ENCODE measurements at regions not wholly inside any gene's neighbourhood (a gene's known extent, or its start where the extent isn't known, plus 50 kb on each side); places are given as distances from the start of the nearest gene placed in this dataset.
A peak's percentile ranks its signal among the peaks of the same experiment; 100 is the strongest.

- TF ChIP-seq, protein P1, sequence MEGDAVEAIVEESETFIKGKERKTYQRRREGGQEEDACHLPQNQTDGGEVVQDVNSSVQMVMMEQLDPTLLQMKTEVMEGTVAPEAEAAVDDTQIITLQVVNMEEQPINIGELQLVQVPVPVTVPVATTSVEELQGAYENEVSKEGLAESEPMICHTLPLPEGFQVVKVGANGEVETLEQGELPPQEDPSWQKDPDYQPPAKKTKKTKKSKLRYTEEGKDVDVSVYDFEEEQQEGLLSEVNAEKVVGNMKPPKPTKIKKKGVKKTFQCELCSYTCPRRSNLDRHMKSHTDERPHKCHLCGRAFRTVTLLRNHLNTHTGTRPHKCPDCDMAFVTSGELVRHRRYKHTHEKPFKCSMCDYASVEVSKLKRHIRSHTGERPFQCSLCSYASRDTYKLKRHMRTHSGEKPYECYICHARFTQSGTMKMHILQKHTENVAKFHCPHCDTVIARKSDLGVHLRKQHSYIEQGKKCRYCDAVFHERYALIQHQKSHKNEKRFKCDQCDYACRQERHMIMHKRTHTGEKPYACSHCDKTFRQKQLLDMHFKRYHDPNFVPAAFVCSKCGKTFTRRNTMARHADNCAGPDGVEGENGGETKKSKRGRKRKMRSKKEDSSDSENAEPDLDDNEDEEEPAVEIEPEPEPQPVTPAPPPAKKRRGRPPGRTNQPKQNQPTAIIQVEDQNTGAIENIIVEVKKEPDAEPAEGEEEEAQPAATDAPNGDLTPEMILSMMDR (IDR thresholded peaks at IDR 0.05), result no peak
- Histone ChIP-seq H3K4me3 (no peak overlapping the region), H3K27me3 (no peaks in the 10 kb centered on the region), H3K36me3 (no peaks in the 10 kb centered on the region), H3K4me1 (no peaks in the 10 kb centered on the region), H3K9me3 (no peaks in the 10 kb centered on the region), H3K27ac (no peak overlapping the region)
- ATAC-seq, result no peak
- intact Hi-C loops (cut with DNase I), result no loop called here
- WGBS, 2 donors, result 94 to 98% methylated on average over 9 of the region's 9 CpGs
- DNase-seq, result no peak
These were observed 89.7 kb upstream of the YWHAQ start for GRCh38 chr2:9720352-9721093.

DNA sequence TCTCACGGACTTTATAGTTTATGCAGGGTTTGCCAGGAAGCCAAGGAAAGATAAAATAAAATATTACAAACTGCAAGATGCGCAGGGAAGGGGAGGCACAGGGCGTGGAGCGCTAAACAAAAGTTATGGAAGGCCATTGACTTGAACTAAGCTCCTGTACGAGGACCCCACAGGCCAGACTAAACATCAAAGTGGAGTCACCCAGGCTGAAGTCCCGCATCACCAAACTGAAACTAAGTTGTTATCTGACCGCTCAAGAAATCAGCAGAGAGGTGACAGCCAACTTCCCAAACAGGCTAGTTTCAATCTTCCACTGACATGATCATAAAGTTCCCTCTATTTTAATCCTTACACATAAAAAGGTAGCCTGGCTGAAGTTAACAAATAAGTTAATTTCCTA lies 90.5 kb upstream of the YWHAQ start:
- intact Hi-C loops (cut with DNase I), result no loop called here

GRCh38 chr2:9722451-9722850 lies 91.7 kb upstream of the YWHAQ start:
- no peak overlapping the region for H3K27ac ChIP-seq
- no peaks in the 10 kb centered on the region for H3K4me1 ChIP-seq
- no peaks in the 10 kb centered on the region for H3K36me3 ChIP-seq
- no peaks in the 10 kb centered on the region for H3K9me3 ChIP-seq
- intact Hi-C loops (cut with DNase I), result no loop called here
- WGBS, 2 donors, result 92 to 99% methylated on average over 3 to 4 of the region's 4 CpGs
- no peaks in the 10 kb centered on the region for H3K27me3 ChIP-seq
- no peak overlapping the region for H3K4me3 ChIP-seq
- ATAC-seq (no peak), DNase-seq (no peak)
- TF ChIP-seq, protein P1 (IDR thresholded peaks at IDR 0.05), result no peak

More for the DNA sequence above, 90.5 kb upstream of the YWHAQ start:
- TF ChIP-seq, protein P1 (IDR thresholded peaks at IDR 0.05), result no peak
- H3K9me3 ChIP-seq, result no peaks in the 10 kb centered on the region
- DNase-seq (no peak), ATAC-seq (no peak)
- H3K4me3 ChIP-seq, result no peak overlapping the region
- H3K27ac ChIP-seq, result no peak overlapping the region
- WGBS, 2 donors, result 76% methylated on average over 7 of the region's 7 CpGs
- H3K27me3 ChIP-seq, result no peaks in the 10 kb centered on the region
- H3K4me1 ChIP-seq, result no peaks in the 10 kb centered on the region
- no peaks in the 10 kb centered on the region for H3K36me3 ChIP-seq

GRCh38 chr2:9724565-9724964 lies 93.8 kb upstream of the YWHAQ start:
- H3K4me3 ChIP-seq, result no peak overlapping the region
- 86 to 93% methylated on average over 11 of the region's 11 CpGs for WGBS, 2 donors
- no peaks in the 10 kb centered on the region for H3K4me1 ChIP-seq

More at GRCh38 chr2:9724565-9724964, 93.8 kb upstream of the YWHAQ start:
- Histone ChIP-seq H3K27ac (no peak overlapping the region), H3K9me3 (no peaks in the 10 kb centered on the region), H3K36me3 (no peaks in the 10 kb centered on the region), H3K27me3 (no peaks in the 10 kb centered on the region)
- ATAC-seq, result peak in 1 of 8 donors; percentile 15
- DNase-seq, result no peak
- intact Hi-C loops (cut with DNase I), result no loop called here
- TF ChIP-seq, protein P1 (IDR thresholded peaks at IDR 0.05), result no peak
